ENCODE measurements at regions not wholly inside any gene's neighbourhood (a gene's known extent, or its start where the extent isn't known, plus 50 kb on each side); places are given as distances from the start of the nearest gene placed in this dataset.

- DNase-seq, result peak; percentile 11 to 36
- intact Hi-C loops (cut with DNase I, micrococcal nuclease), result no loop called here
- ATAC-seq, result peak; percentile 60
Observed at GRCh38 chr12:89862511-89863445, 154.1 kb upstream of the ATP2B1 start.

- intact Hi-C loops (cut with DNase I, micrococcal nuclease), result no loop called here
- DNase-seq (no peak), ATAC-seq (no peak)
Observed at GRCh38 chr12:89861086-89861485, 152.4 kb upstream of the ATP2B1 start.

GRCh38 chr12:89859508-89860220 lies 151.0 kb upstream of the ATP2B1 start:
- intact Hi-C loops (cut with DNase I, micrococcal nuclease), result no loop called here
- ATAC-seq (peak; percentile 81), DNase-seq (no peak)

- DNase-seq (no peak), ATAC-seq (no peak)
- intact Hi-C loops (cut with DNase I, micrococcal nuclease), result no loop called here
Observed at GRCh38 chr12:89858718-89859117, 150.1 kb upstream of the ATP2B1 start.

GRCh38 chr12:89857652-89858274 lies 149.1 kb upstream of the ATP2B1 start:
- intact Hi-C loops (cut with DNase I, micrococcal nuclease), result no loop called here
- ATAC-seq, result no peak
- DNase-seq, result no peak

- intact Hi-C loops (cut with DNase I, micrococcal nuclease), result no loop called here
- no peak for ATAC-seq
- DNase-seq, result no peak
Observed at GRCh38 chr12:89856431-89856830, 147.8 kb upstream of the ATP2B1 start.

- intact Hi-C loops (cut with DNase I, micrococcal nuclease), result no loop called here
- DNase-seq (no peak), ATAC-seq (no peak)
Observed at GRCh38 chr12:89848732-89849131, 140.1 kb upstream of the ATP2B1 start.

- ATAC-seq (no peak), DNase-seq (no peak)
- intact Hi-C loops (cut with DNase I, micrococcal nuclease), result no loop called here
Observed at GRCh38 chr12:89846473-89847055, 137.9 kb upstream of the ATP2B1 start.

GRCh38 chr12:89845767-89846166 lies 137.1 kb upstream of the ATP2B1 start:
- intact Hi-C loops (cut with DNase I, micrococcal nuclease), result no loop called here
- ATAC-seq, result no peak
- DNase-seq, result no peak

- intact Hi-C loops (cut with DNase I, micrococcal nuclease), result no loop called here
- no peak for DNase-seq
- no peak for ATAC-seq
Observed at GRCh38 chr12:89845366-89845765, 136.7 kb upstream of the ATP2B1 start.

GRCh38 chr12:89844539-89844938 lies 135.9 kb upstream of the ATP2B1 start:
- DNase-seq, result no peak
- no peak for ATAC-seq
- intact Hi-C loops (cut with DNase I, micrococcal nuclease), result no loop called here

GRCh38 chr12:89840162-89840922 lies 131.7 kb upstream of the ATP2B1 start:
- intact Hi-C loops (cut with DNase I, micrococcal nuclease), result no loop called here
- no peak for ATAC-seq
- DNase-seq, result no peak

GRCh38 chr12:89839444-89839843 lies 130.8 kb upstream of the ATP2B1 start:
- intact Hi-C loops (cut with DNase I, micrococcal nuclease), result no loop called here
- DNase-seq, result no peak
- peak; percentile 52 for ATAC-seq

- DNase-seq (no peak), ATAC-seq (no peak)
- intact Hi-C loops (cut with DNase I, micrococcal nuclease), result no loop called here
Observed at GRCh38 chr12:89838833-89839232, 130.2 kb upstream of the ATP2B1 start.

- DNase-seq, result no peak
- ATAC-seq, result no peak
- intact Hi-C loops (cut with DNase I, micrococcal nuclease), result no loop called here
Observed at GRCh38 chr12:89836026-89836425, 127.4 kb upstream of the ATP2B1 start.

GRCh38 chr12:89834676-89835075 lies 126.0 kb upstream of the ATP2B1 start:
- DNase-seq (no peak), ATAC-seq (no peak)
- intact Hi-C loops (cut with DNase I, micrococcal nuclease), result no loop called here

- ATAC-seq (no peak), DNase-seq (no peak)
- intact Hi-C loops (cut with DNase I, micrococcal nuclease), result no loop called here
Observed at GRCh38 chr12:89833337-89834252, 125.0 kb upstream of the ATP2B1 start.

- ATAC-seq (no peak), DNase-seq (no peak)
- intact Hi-C loops (cut with DNase I, micrococcal nuclease), result no loop called here
Observed at GRCh38 chr12:89832336-89832735, 123.7 kb upstream of the ATP2B1 start.
